GM23338 (cell line): ENCODE measurements at regions not wholly inside any gene's neighbourhood (a gene's known extent, or its start where the extent isn't known, plus 50 kb on each side); places are given as distances from the start of the nearest gene placed in this dataset.

ENCODE experiments used
- CTCF ChIP-seq, 2 experiments: fragments of 200-600 bp in 1 of 2; sonication (generic) in 1 of 2; conservative IDR thresholded peaks; 2 replicates each; pipeline versions ENCODE4 v1.5.1 to v1.6.1; 2016 to 2017; ENCODE audit warnings: antibody characterized with exemption in 2 of 2, low read depth in 2 of 2, mild to moderate bottlenecking in 2 of 2, moderate library complexity in 1 of 2
- EZH2 ChIP-seq: fragments of 200-600 bp; sonication (generic); IDR thresholded peaks from one replicate; pipeline ENCODE4 v1.8.0; 2017; ENCODE audit warnings: antibody characterized with exemption, mild to moderate bottlenecking, low read depth; ENCODE audit not compliant: unreplicated experiment

- TF ChIP-seq CTCF (conservative IDR thresholded peaks at IDR 0.05; ENCODE audit: low read depth in 2 of 2) (no peak), EZH2 (no peak)
These were observed 592.7 kb upstream of the SEMA6D start for GRCh38 chr15:47124430-47125102.
